ENCODE measurements at regions not wholly inside any gene's neighbourhood (a gene's known extent, or its start where the extent isn't known, plus 50 kb on each side); places are given as distances from the start of the nearest gene placed in this dataset.

- Histone ChIP-seq H3K9me3 (no peaks in the 10 kb centered on the region), H3K27ac (no peak overlapping the region), H3K4me1 (peaks cover 0 to 9% (median 0%) of the 10 kb centered on the region in 4 donors), H3K27me3 (no peaks in the 10 kb centered on the region), H3K4me3 (no peak overlapping the region), H3K36me3 (no peaks in the 10 kb centered on the region)
- intact Hi-C loops (cut with DNase I; ENCODE audit: low total_unique reads) = no loop called here
- WGBS, 2 donors (ENCODE audit: low coverage in 1 of 2) = 83 to 87% methylated on average over 3 of the region's 3 CpGs
- DNase-seq = no peak
- TF ChIP-seq POLR2AphosphoS5 (IDR thresholded peaks at IDR 0.05) = no peak
- TF ChIP-seq POLR2A (IDR thresholded peaks at IDR 0.05) = no peak
- no peak for TF ChIP-seq CTCF (IDR thresholded peaks at IDR 0.05)
- TF ChIP-seq EP300 (IDR thresholded peaks at IDR 0.05; ENCODE audit: low read depth) = no peak
- in situ Hi-C loops (cut with MboI; ENCODE audit: low pct_ligation_motif_present in 1 of 4, low pct_unique_long_range_greater_than_20kb in 1 of 4, low sequenced_read_pairs in 3 of 4) = no loop called here
Observed at GRCh38 chr2:189386741-189387140, 54.5 kb upstream of the WDR75 start.

- TF ChIP-seq POLR2AphosphoS5 (IDR thresholded peaks at IDR 0.05) (no peak), CTCF (IDR thresholded peaks at IDR 0.05) (no peak), POLR2A (IDR thresholded peaks at IDR 0.05) (no peak), EP300 (IDR thresholded peaks at IDR 0.05; ENCODE audit: low read depth) (no peak)
- Histone ChIP-seq H3K4me1 (peaks cover 0 to 24% (median 16%) of the 10 kb centered on the region in 4 donors), H3K36me3 (no peaks in the 10 kb centered on the region), H3K27ac (no peak overlapping the region), H3K27me3 (no peaks in the 10 kb centered on the region), H3K4me3 (no peak overlapping the region), H3K9me3 (no peaks in the 10 kb centered on the region)
- DNase-seq = no peak
- 64 to 75% methylated on average over 2 to 3 of the region's 3 CpGs for WGBS, 2 donors (ENCODE audit: low coverage in 1 of 2)
- in situ Hi-C loops (cut with MboI; ENCODE audit: low pct_ligation_motif_present in 1 of 4, low pct_unique_long_range_greater_than_20kb in 1 of 4, low sequenced_read_pairs in 3 of 4) (no loop called here), intact Hi-C loops (cut with DNase I; ENCODE audit: low total_unique reads) (loop anchor here (10.0 kb wide), 1 partner anchor 46 kb away; no protein-coding TSS in a partner anchor)
Observed at GRCh38 chr2:189391201-189391600, 50.1 kb upstream of the WDR75 start.

All from transverse colon (tissue), 4 donors.